BJ (cell line): ENCODE measurements at regions not wholly inside any gene's neighbourhood (a gene's known extent, or its start where the extent isn't known, plus 50 kb on each side); places are given as distances from the start of the nearest gene placed in this dataset.

Source experiments
- CTCF ChIA-PET: fragments of 350-600 bp; formaldehyde crosslinking; extraction: SDS; loops from one replicate; lab custom pipeline; 2021; ENCODE audit warnings: antibody characterized with exemption, inconsistent platforms; lab: Yijun Ruan, JAX
- POLR2A ChIA-PET: fragments of 300-600 bp; sonication (Branson Sonifier 250); formaldehyde crosslinking; extraction: SDS; loops from one replicate; lab custom pipeline; 2021; ENCODE audit warnings: antibody characterized with exemption; lab: Charles Lee
- DNase-seq: peaks from one replicate; pipeline ENCODE4 v3.0.0-alpha.2; 2011; ENCODE audit warnings: low read depth
- H3K27me3 ChIP-seq: 2 replicates; pipeline ENCODE4 v1.6.0; 2011; ENCODE audit warnings: low read length; ENCODE audit not compliant: control insufficient read depth, insufficient read depth
- H3K36me3 ChIP-seq: 2 replicates; pipeline ENCODE4 v1.5.1; 2011; ENCODE audit warnings: low read length; ENCODE audit not compliant: control insufficient read depth, insufficient read depth
- H3K4me3 ChIP-seq: 2 replicates; pipeline ENCODE4 v1.5.1; 2011; ENCODE audit warnings: low read depth, mild to moderate bottlenecking, control low read depth, low read length
- TF ChIP-seq, protein P1 (sequence below): IDR thresholded peaks from 2 replicates; pipeline ENCODE4 v1.5.1; 2011; ENCODE audit warnings: low read depth, mild to moderate bottlenecking, control low read depth, inconsistent platforms, low read length, moderate library complexity; ENCODE audit not compliant: insufficient read depth

DNA sequence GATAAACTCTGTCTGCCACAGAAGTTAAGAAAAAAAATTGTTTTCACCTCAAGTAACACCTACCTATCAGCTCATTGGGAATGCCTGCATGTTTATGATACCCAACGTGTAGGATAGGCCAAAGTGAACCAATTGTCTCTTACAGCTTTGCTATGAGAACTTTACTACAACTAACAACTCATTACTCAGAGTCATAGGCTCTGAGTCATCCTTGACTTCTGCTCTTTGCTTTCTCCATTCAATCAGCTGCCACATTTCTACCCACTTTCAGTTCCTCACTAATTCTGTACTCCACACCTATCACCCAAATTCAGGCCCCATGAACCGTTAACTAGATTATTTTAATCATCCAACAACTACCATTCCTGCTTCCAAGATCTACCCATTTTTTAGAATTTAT, 843.9 kb downstream of the TUSC7 start:
- no peak for DNase-seq
- TF ChIP-seq, protein P1, sequence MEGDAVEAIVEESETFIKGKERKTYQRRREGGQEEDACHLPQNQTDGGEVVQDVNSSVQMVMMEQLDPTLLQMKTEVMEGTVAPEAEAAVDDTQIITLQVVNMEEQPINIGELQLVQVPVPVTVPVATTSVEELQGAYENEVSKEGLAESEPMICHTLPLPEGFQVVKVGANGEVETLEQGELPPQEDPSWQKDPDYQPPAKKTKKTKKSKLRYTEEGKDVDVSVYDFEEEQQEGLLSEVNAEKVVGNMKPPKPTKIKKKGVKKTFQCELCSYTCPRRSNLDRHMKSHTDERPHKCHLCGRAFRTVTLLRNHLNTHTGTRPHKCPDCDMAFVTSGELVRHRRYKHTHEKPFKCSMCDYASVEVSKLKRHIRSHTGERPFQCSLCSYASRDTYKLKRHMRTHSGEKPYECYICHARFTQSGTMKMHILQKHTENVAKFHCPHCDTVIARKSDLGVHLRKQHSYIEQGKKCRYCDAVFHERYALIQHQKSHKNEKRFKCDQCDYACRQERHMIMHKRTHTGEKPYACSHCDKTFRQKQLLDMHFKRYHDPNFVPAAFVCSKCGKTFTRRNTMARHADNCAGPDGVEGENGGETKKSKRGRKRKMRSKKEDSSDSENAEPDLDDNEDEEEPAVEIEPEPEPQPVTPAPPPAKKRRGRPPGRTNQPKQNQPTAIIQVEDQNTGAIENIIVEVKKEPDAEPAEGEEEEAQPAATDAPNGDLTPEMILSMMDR, result no peak
- POLR2A ChIA-PET, result no interaction called here
- no peaks in the 10 kb centered on the region for H3K27me3 ChIP-seq
- no peaks in the 10 kb centered on the region for H3K36me3 ChIP-seq
- CTCF ChIA-PET, result interaction anchor here (1.5 kb wide), 1 partner anchor 32 kb away, joined by 3 read pairs; no protein-coding TSS in a partner anchor
- no peak overlapping the region for H3K4me3 ChIP-seq

- POLR2A ChIA-PET, result no interaction called here
- Histone ChIP-seq H3K4me3 (no peak overlapping the region), H3K27me3 (no peaks in the 10 kb centered on the region), H3K36me3 (no peaks in the 10 kb centered on the region)
- no peak for DNase-seq
- CTCF ChIA-PET, result no interaction called here
- TF ChIP-seq, protein P1, result no peak
Measured at GRCh38 chr3:117556646-117557407, 847.2 kb downstream of the TUSC7 start.

GRCh38 chr3:117557464-117558090, 848.0 kb downstream of the TUSC7 start:
- H3K4me3 ChIP-seq, result no peak overlapping the region
- POLR2A ChIA-PET, result no interaction called here
- H3K27me3 ChIP-seq, result no peaks in the 10 kb centered on the region
- no peak for DNase-seq
- CTCF ChIA-PET, result interaction anchor here (1.4 kb wide), 1 partner anchor 8 kb away, joined by 4 read pairs; no protein-coding TSS in a partner anchor
- TF ChIP-seq, protein P1, result no peak
- no peaks in the 10 kb centered on the region for H3K36me3 ChIP-seq

DNA sequence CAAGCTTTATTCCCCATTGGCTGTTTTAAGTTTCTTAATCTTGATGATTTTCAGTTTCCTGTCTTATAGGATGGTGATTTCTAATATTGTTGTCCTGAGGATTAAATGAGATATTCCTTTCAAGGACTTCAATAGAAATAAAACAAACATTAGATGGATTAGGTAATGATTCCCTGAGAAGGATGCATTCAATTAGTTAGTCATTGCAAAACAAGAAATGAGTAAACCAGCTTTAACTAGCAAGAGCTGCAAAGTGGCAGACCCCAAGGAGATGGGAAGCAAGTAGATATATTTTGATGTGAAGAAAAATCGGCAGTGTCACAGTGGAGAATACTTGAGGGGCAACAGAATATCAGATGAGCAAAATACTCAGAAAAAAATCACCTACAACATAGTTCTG, 849.1 kb downstream of the TUSC7 start:
- H3K27me3 ChIP-seq, result no peaks in the 10 kb centered on the region
- ChIA-PET POLR2A (no interaction called here), CTCF (interaction anchor here (0.6 to 1.4 kb wide), 2 partner anchors 9 to 216 kb away, joined by 4 read pairs; no protein-coding TSS in a partner anchor)
- TF ChIP-seq, protein P1, result no peak
- no peak for DNase-seq
- H3K36me3 ChIP-seq, result no peaks in the 10 kb centered on the region
- H3K4me3 ChIP-seq, result no peak overlapping the region

DNA sequence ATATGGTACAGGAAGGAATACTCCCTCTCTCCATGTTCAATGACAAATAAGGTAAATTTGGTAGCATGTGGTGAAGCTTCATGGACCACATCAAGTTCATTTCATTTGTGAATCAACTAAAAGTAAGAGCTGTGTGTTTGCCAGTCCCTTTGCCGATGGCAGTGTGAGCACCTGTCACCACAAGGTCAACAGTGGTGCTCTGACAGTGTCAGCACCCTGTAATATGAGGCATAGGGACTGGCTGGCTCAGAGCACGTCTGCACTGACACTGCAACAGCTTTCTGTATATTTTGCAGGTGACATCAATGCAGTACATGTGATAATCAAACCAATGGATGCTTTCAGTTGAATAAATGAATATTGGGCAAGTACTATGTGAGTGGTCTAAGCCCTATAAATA, 852.4 kb downstream of the TUSC7 start:
- TF ChIP-seq, protein P1, result no peak
- no peaks in the 10 kb centered on the region for H3K36me3 ChIP-seq
- POLR2A ChIA-PET, result no interaction called here
- CTCF ChIA-PET, result interaction anchor here (0.9 kb wide), 1 partner anchor 13 kb away, joined by 3 read pairs; no protein-coding TSS in a partner anchor
- DNase-seq, result no peak
- no peak overlapping the region for H3K4me3 ChIP-seq
- H3K27me3 ChIP-seq, result no peaks in the 10 kb centered on the region
